Prostate gland (tissue), 2 donors: ENCODE measurements at regions not wholly inside any gene's neighbourhood (a gene's known extent, or its start where the extent isn't known, plus 50 kb on each side); places are given as distances from the start of the nearest gene placed in this dataset.

Experiments used
- DNase-seq: peaks from one replicate; pipeline ENCODE4 v3.0.0-alpha.2; 2019; ENCODE audit warnings: low spot score
- H3K27ac ChIP-seq, 2 donors: fragments of 200-600 bp; sonication (generic); 2 replicates each; pipeline ENCODE4 v1.5.1; 2017 to 2019
- H3K27me3 ChIP-seq: fragments of 200-600 bp; sonication (generic); replicated peaks from 2 replicates; pipeline ENCODE4 v1.5.1; 2019; ENCODE audit not compliant: insufficient read depth
- H3K36me3 ChIP-seq, 2 donors: fragments of 200-600 bp; sonication (generic); 1 replicate in 1 of 2; 2 replicates in 1 of 2; pipeline versions ENCODE4 v1.5.1 to v1.8.1; 2017 to 2019
- H3K4me1 ChIP-seq: fragments of 200-600 bp; sonication (generic); replicated peaks from 2 replicates; pipeline ENCODE4 v1.5.1; 2019
- H3K4me3 ChIP-seq, 2 donors: fragments of 200-600 bp; sonication (generic); 2 replicates each; pipeline ENCODE4 v1.5.1; 2017 to 2019
- H3K9me3 ChIP-seq: fragments of 200-600 bp; sonication (generic); 2 replicates; pipeline ENCODE4 v1.5.1; 2017
- POLR2A ChIP-seq: fragments of 450-650 bp; IDR thresholded peaks from one replicate; pipeline ENCODE4 v1.6.1; 2016; ENCODE audit warnings: antibody characterized with exemption, mild to moderate bottlenecking
- POLR2AphosphoS5 ChIP-seq: sonication (generic); formaldehyde crosslinking; IDR thresholded peaks from one replicate; pipeline ENCODE4 v1.6.1; 2017; ENCODE audit warnings: antibody characterized with exemption
- WGBS: methylation state at CpG from one replicate; pipeline ENCODE4 v1.1.5; 2018; 5-methylcytosine and 5-hydroxymethylcytosine counted together
- intact Hi-C: fragments of 100-400 bp; cut with DNase I; formaldehyde crosslinking; loops from one replicate; pipeline ENCODE4 v1.14.2; 2022
- TF ChIP-seq, protein P1 (sequence below), 4 experiments: fragments of 200-600 bp in 2 of 4; fragments of 450-650 bp in 2 of 4; sonication (generic) in 2 of 4; IDR thresholded peaks; 1 replicate in 3 of 4; 2 replicates in 1 of 4; pipeline ENCODE4 v1.5.1; 2016 to 2019; ENCODE audit warnings: antibody characterized with exemption in 4 of 4, mild to moderate bottlenecking in 2 of 4, moderate library complexity in 2 of 4

DNA sequence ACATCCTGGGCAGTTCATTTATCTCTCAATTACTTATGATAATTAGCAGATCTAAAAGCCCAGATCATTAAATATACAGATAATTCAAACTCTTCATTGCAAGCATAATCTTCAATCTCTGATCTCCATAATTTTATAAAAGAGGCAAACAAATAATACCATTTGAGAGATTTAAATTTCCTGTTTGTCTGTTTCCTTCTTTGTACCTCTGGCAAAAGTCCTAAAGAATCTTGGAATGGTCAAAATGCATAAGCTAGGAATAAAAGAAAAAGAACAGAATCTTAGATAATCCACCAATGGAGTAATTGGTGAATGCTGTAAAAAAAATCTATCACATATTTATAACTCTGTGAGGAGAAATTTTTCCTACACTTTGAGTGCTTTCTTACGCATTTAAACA is 1080.9 kb upstream of the ZEB2 start:
- Histone ChIP-seq H3K27ac (no peak overlapping the region), H3K4me3 (no peak overlapping the region), H3K36me3 (no peaks in the 10 kb centered on the region), H3K9me3 (no peaks in the 10 kb centered on the region), H3K27me3 (no peaks in the 10 kb centered on the region), H3K4me1 (no peaks in the 10 kb centered on the region)
- TF ChIP-seq POLR2AphosphoS5 (no peak), POLR2A (no peak)
- TF ChIP-seq, protein P1, sequence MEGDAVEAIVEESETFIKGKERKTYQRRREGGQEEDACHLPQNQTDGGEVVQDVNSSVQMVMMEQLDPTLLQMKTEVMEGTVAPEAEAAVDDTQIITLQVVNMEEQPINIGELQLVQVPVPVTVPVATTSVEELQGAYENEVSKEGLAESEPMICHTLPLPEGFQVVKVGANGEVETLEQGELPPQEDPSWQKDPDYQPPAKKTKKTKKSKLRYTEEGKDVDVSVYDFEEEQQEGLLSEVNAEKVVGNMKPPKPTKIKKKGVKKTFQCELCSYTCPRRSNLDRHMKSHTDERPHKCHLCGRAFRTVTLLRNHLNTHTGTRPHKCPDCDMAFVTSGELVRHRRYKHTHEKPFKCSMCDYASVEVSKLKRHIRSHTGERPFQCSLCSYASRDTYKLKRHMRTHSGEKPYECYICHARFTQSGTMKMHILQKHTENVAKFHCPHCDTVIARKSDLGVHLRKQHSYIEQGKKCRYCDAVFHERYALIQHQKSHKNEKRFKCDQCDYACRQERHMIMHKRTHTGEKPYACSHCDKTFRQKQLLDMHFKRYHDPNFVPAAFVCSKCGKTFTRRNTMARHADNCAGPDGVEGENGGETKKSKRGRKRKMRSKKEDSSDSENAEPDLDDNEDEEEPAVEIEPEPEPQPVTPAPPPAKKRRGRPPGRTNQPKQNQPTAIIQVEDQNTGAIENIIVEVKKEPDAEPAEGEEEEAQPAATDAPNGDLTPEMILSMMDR (IDR thresholded peaks at IDR 0.05): no peak
- intact Hi-C loops: no loop called here
- DNase-seq: no peak
- 90% methylated on average over 1 of the region's 1 CpG for WGBS

DNA sequence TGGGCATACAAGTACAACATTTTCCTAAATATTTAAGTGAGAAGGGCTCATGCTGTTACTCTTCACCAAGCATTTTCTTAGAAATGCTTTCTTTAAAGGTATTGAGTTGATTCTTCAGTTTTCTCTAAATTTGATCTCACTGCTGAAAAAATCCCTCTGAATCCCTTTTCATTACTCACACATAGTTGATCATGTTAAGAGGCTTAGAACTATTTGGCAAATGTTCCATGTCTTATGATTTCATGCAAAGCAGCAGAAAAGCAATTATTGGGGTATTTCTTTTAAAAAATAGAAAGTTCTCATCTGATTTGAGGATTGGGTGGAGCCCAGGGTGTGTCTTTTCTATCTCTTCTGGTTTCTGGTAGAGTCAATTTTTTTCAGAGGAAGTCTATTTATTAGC is 1079.8 kb upstream of the ZEB2 start:
- no peaks in the 10 kb centered on the region for H3K9me3 ChIP-seq
- no peak overlapping the region for H3K27ac ChIP-seq
- no peaks in the 10 kb centered on the region for H3K27me3 ChIP-seq
- no peaks in the 10 kb centered on the region for H3K36me3 ChIP-seq
- DNase-seq: no peak
- no peak for TF ChIP-seq POLR2AphosphoS5
- no peak for TF ChIP-seq POLR2A
- TF ChIP-seq, protein P1 (IDR thresholded peaks at IDR 0.05): no peak
- intact Hi-C loops: no loop called here
- no peaks in the 10 kb centered on the region for H3K4me1 ChIP-seq
- no peak overlapping the region for H3K4me3 ChIP-seq

DNA sequence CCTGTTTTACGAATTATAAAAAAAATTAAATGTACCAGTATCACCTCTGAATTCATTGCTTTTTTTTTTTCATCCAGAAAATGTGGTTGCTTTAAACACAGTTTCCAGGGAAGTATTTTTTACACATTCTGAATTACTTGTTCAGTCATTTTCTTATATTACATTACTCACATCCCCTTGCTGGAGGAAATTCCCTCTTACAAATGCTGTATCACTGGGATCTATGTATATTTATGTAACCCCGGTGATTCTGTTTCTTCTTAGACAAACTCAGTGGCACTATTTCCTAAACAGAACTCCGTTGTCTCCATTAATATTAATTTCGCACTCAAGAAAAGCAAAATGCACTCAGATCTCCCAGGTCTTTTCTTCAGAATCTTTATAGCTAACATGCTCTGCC is 1078.5 kb upstream of the ZEB2 start:
- no peak for DNase-seq
- H3K9me3 ChIP-seq: no peaks in the 10 kb centered on the region
- H3K27ac ChIP-seq: no peak overlapping the region
- no peaks in the 10 kb centered on the region for H3K4me1 ChIP-seq
- no peak overlapping the region for H3K4me3 ChIP-seq
- H3K27me3 ChIP-seq: no peaks in the 10 kb centered on the region
- WGBS: 80% methylated on average over 4 of the region's 4 CpGs
- H3K36me3 ChIP-seq: no peaks in the 10 kb centered on the region
- intact Hi-C loops: no loop called here
- TF ChIP-seq POLR2AphosphoS5 (no peak), POLR2A (no peak)
- TF ChIP-seq, protein P1 (IDR thresholded peaks at IDR 0.05): no peak

DNA sequence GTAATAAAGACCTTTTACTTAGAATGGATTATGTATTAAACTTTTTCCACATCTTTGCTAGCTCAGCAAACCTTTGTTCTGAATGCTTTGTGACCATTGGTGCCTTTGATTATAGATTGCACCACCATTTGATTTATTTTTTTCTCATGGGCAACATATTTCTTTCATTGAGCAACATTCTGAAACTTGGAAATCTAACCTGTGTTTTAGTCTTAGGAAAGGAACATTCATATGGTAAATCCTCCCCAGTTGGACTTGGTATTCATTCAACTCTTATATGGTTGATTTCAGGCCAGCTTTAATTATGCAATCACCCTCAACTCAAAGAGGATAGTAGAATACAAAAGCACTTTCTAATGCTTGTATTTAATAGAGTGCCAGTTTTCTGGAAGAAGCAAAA is 1077.9 kb upstream of the ZEB2 start:
- DNase-seq: no peak
- Histone ChIP-seq H3K4me3 (no peak overlapping the region), H3K27ac (no peak overlapping the region), H3K36me3 (no peaks in the 10 kb centered on the region), H3K27me3 (no peaks in the 10 kb centered on the region), H3K9me3 (no peaks in the 10 kb centered on the region), H3K4me1 (no peaks in the 10 kb centered on the region)
- intact Hi-C loops: no loop called here
- TF ChIP-seq POLR2AphosphoS5 (no peak), POLR2A (no peak)
- TF ChIP-seq, protein P1 (IDR thresholded peaks at IDR 0.05): no peak

DNA sequence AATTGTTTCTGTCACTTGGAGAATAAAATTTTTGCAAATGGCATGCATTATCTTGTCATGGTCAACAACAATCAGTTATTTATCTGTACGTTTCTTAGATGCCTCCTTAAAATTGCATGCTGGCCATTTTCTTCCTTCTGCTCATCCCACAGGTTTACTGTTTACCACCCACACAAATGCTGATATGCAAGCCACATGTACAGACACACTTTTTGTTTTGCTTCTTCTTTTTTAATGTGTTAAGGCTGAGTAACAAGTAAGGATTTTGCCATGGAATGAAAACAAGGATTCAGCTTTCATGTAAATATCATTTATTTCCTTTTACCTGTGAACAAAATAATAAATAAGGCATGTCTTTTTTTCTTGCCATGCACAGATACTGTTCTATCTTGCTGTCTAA is 1077.1 kb upstream of the ZEB2 start:
- TF ChIP-seq POLR2AphosphoS5: no peak
- TF ChIP-seq POLR2A: no peak
- TF ChIP-seq, protein P1 (IDR thresholded peaks at IDR 0.05): no peak
- no peak for DNase-seq
- Histone ChIP-seq H3K36me3 (no peaks in the 10 kb centered on the region), H3K27me3 (no peaks in the 10 kb centered on the region), H3K9me3 (no peaks in the 10 kb centered on the region), H3K27ac (no peak overlapping the region), H3K4me3 (no peak overlapping the region), H3K4me1 (no peaks in the 10 kb centered on the region)
- intact Hi-C loops: no loop called here
- 74% methylated on average over 1 of the region's 1 CpG for WGBS
